A549 (cell line): ENCODE measurements at regions not wholly inside any gene's neighbourhood (a gene's known extent, or its start where the extent isn't known, plus 50 kb on each side); places are given as distances from the start of the nearest gene placed in this dataset.

Experiments used
- ATAC-seq, 2 experiments: fragments of 200-7000 bp in 1 of 2; fragments of >200 bp in 1 of 2; cut with Nextera tagmentation in 1 of 2; cut with Tn5 transposase in 1 of 2; 3 replicates each; pipeline versions ENCODE4 v1.8.0 to v1.9.1; 2018 to 2020; ENCODE audit warnings: mild to moderate bottlenecking in 1 of 2, moderate library complexity in 1 of 2
- CTCF ChIA-PET: fragments of 300-600 bp; sonication (Branson Sonifier 250); formaldehyde crosslinking; extraction: SDS; loops from one replicate; lab custom pipeline; 2021; ENCODE audit warnings: antibody characterized with exemption, inconsistent platforms; lab: Yijun Ruan, JAX
- POLR2A ChIA-PET: fragments of 350-600 bp; formaldehyde crosslinking; extraction: SDS; loops from one replicate; lab custom pipeline; 2021; ENCODE audit warnings: antibody characterized with exemption, inconsistent platforms; lab: Yijun Ruan, JAX
- DNase-seq, 2 experiments: peaks; one replicate each; pipeline versions ENCODE4 v3.0.0 to v3.0.0-alpha.2; 2011 to 2016; ENCODE audit warnings: low read depth in 1 of 2, low spot score in 1 of 2
- FAIRE-seq: peaks from 2 replicates; lab custom pipeline; 2011; peaks lifted over from hg19 to GRCh38; lab: Jason Lieb, UNC
- H3K27ac ChIP-seq, 2 experiments: fragments of >200 bp; sonication (Bioruptor Twin); formaldehyde crosslinking; 3 replicates each; pipeline ENCODE4 v1.5.1; 2016 to 2017
- H3K4me1 ChIP-seq: fragments of >200 bp; sonication (Bioruptor Twin); formaldehyde crosslinking; 3 replicates; pipeline ENCODE4 v1.6.1; 2016
- H3K4me2 ChIP-seq: fragments of >200 bp; sonication (Bioruptor Twin); formaldehyde crosslinking; 3 replicates; pipeline ENCODE4 v1.6.1; 2016
- H3K4me3 ChIP-seq: fragments of >200 bp; sonication (Bioruptor Twin); formaldehyde crosslinking; 3 replicates; pipeline ENCODE4 v1.5.1; 2016
- H3K9me3 ChIP-seq: fragments of >200 bp; sonication (Bioruptor Twin); formaldehyde crosslinking; 3 replicates; pipeline ENCODE4 v1.6.1; 2016
- BHLHE40 ChIP-seq: IDR thresholded peaks from 2 replicates; pipeline ENCODE4 v1.6.1; 2012; ENCODE audit warnings: low read depth, low read length, inconsistent platforms
- CBX2 ChIP-seq: fragments of 200-600 bp; sonication (generic); IDR thresholded peaks from 2 replicates; pipeline ENCODE4 v1.6.1; 2016; ENCODE audit warnings: low read depth, mild to moderate bottlenecking, borderline replicate concordance
- EHMT2 ChIP-seq: fragments of 200-600 bp; sonication (generic); IDR thresholded peaks from 2 replicates; pipeline ENCODE4 v1.6.1; 2016; ENCODE audit warnings: antibody characterized with exemption, low read depth, mild to moderate bottlenecking, moderate library complexity
- ESRRA ChIP-seq: fragments of 150-350 bp; IDR thresholded peaks from 2 replicates; pipeline ENCODE4 v1.6.1; 2014; ENCODE audit warnings: mild to moderate bottlenecking, low read length, borderline replicate concordance
- FOSB ChIP-seq: fragments of 250-450 bp; sonication (Bioruptor Pico); IDR thresholded peaks from 2 replicates; pipeline ENCODE4 v1.5.0; 2020; ENCODE audit warnings: mild to moderate bottlenecking, moderate library complexity
- HEYL ChIP-seq: fragments of 250-450 bp; sonication (Bioruptor Pico); IDR thresholded peaks from 2 replicates; pipeline ENCODE4 v1.8.0; 2021; ENCODE audit warnings: mild to moderate bottlenecking, moderate library complexity
- HOXB13 ChIP-seq: fragments of 250-450 bp; sonication (Bioruptor Pico); IDR thresholded peaks from 2 replicates; pipeline ENCODE4 v1.5.0; 2020; ENCODE audit warnings: low read depth, mild to moderate bottlenecking, moderate library complexity
- HOXB5 ChIP-seq: fragments of 250-450 bp; sonication (Bioruptor Pico); IDR thresholded peaks from 2 replicates; pipeline ENCODE4 v1.5.0; 2020; ENCODE audit warnings: mild to moderate bottlenecking, moderate library complexity
- JUN ChIP-seq, 2 experiments: fragments of >200 bp; sonication (Bioruptor Twin); formaldehyde crosslinking; IDR thresholded peaks; 2 replicates in 1 of 2; 3 replicates in 1 of 2; pipeline ENCODE4 v1.6.1; 2016 to 2017
- KDM1A ChIP-seq: fragments of 200-600 bp; sonication (generic); IDR thresholded peaks from 2 replicates; pipeline ENCODE4 v1.6.1; 2016; ENCODE audit warnings: low read depth, mild to moderate bottlenecking
- NPAS2 ChIP-seq: fragments of 250-450 bp; sonication (Bioruptor Pico); IDR thresholded peaks from 2 replicates; pipeline ENCODE4 v1.8.0; 2022; ENCODE audit warnings: mild to moderate bottlenecking, moderate library complexity, borderline replicate concordance
- RFX5 ChIP-seq: fragments of 450-650 bp; IDR thresholded peaks from 2 replicates; pipeline ENCODE4 v1.7.1; 2014; ENCODE audit warnings: antibody characterized with exemption, mild to moderate bottlenecking, moderate library complexity
- TP53 ChIP-seq: fragments of 250-450 bp; sonication (Bioruptor Pico); IDR thresholded peaks from 2 replicates; pipeline ENCODE4 v1.5.0; 2021; ENCODE audit warnings: mild to moderate bottlenecking, moderate library complexity
- ZFP36 ChIP-seq: fragments of 450-650 bp; IDR thresholded peaks from 2 replicates; pipeline ENCODE4 v1.6.1; 2014; ENCODE audit warnings: borderline replicate concordance; ENCODE audit not compliant: partially characterized antibody
- ZNF302 ChIP-seq: fragments of 250-450 bp; sonication (Bioruptor Pico); IDR thresholded peaks from 2 replicates; pipeline ENCODE4 v1.9.0; 2021; ENCODE audit warnings: inconsistent platforms, mild to moderate bottlenecking, moderate library complexity
- WGBS: methylation state at CpG from one replicate; pipeline ENCODE4 v1.1.6; 2017; ENCODE audit errors: missing lambda C conversion rate; 5-methylcytosine and 5-hydroxymethylcytosine counted together
- TF ChIP-seq, protein P1 (sequence below): fragments of 200-600 bp; sonication (generic); IDR thresholded peaks from 2 replicates; pipeline ENCODE4 v1.6.1; 2016; ENCODE audit warnings: antibody characterized with exemption, mild to moderate bottlenecking, moderate library complexity
- TF ChIP-seq, protein P2 (sequence below): IDR thresholded peaks from 2 replicates; pipeline ENCODE4 v1.6.1; 2012
- TF ChIP-seq, protein P3 (sequence below): fragments of >200 bp; sonication (Bioruptor Twin); formaldehyde crosslinking; IDR thresholded peaks from 3 replicates; pipeline ENCODE4 v1.5.1; 2016
- TF ChIP-seq, protein P4 (sequence below): fragments of 250-450 bp; sonication (Bioruptor Pico); IDR thresholded peaks from 2 replicates; pipeline ENCODE4 v1.5.0; 2020; ENCODE audit warnings: low read depth, mild to moderate bottlenecking, moderate library complexity
- TF ChIP-seq, protein P5 (sequence below): IDR thresholded peaks from 2 replicates; pipeline ENCODE4 v1.6.1; 2012

DNA sequence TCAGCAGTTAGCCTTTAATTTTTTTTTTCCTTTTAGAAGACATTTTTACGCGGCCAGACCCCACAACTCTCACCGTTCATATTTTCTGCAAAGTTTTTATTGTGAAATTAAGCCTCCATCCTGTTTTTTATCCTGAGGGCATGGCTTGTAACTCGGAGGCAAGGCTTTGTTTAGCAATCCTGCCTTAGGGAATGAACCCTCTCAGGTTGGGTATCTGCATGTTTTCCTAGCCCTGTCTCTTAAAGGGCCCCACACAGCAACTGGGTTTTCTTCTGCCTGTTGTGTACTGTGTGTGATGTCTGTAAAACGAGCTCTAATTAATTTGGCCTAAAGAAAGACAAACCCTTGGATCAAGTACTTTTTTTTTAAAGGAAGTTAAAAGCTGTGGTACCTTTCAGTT, 130.2 kb upstream of the COBL start (continued):
- TF ChIP-seq, protein P1, sequence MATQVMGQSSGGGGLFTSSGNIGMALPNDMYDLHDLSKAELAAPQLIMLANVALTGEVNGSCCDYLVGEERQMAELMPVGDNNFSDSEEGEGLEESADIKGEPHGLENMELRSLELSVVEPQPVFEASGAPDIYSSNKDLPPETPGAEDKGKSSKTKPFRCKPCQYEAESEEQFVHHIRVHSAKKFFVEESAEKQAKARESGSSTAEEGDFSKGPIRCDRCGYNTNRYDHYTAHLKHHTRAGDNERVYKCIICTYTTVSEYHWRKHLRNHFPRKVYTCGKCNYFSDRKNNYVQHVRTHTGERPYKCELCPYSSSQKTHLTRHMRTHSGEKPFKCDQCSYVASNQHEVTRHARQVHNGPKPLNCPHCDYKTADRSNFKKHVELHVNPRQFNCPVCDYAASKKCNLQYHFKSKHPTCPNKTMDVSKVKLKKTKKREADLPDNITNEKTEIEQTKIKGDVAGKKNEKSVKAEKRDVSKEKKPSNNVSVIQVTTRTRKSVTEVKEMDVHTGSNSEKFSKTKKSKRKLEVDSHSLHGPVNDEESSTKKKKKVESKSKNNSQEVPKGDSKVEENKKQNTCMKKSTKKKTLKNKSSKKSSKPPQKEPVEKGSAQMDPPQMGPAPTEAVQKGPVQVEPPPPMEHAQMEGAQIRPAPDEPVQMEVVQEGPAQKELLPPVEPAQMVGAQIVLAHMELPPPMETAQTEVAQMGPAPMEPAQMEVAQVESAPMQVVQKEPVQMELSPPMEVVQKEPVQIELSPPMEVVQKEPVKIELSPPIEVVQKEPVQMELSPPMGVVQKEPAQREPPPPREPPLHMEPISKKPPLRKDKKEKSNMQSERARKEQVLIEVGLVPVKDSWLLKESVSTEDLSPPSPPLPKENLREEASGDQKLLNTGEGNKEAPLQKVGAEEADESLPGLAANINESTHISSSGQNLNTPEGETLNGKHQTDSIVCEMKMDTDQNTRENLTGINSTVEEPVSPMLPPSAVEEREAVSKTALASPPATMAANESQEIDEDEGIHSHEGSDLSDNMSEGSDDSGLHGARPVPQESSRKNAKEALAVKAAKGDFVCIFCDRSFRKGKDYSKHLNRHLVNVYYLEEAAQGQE = no peak
- TF ChIP-seq, all 56 proteins: peak for 0

DNA sequence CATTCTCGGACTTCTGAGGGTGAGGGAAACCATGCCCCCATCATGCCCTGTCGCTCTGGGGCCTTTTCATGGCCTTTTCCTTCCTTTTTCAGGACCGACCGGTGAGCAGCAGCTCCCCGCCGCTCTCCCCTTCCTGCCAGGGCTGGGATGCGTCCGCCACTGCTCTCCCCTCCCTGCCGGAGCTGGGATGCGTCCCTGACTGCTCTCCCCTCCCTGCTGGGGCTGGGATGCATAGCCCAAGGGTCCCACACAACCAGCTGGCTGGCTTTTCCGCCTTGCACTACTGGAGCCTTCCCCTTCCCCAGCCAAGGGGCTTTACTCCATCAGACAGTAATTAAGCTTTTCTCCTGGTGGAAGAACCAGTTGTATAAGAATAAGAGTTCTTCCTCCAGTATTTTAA, 129.7 kb upstream of the COBL start:
- no peak overlapping the region for H3K4me3 ChIP-seq
- H3K4me2 ChIP-seq = no peak overlapping the region
- FAIRE-seq = no peak
- WGBS = 44% methylated on average over 11 of the region's 11 CpGs
- TF ChIP-seq KDM1A (no peak), TP53 (CRISPR knock-in tag) (no peak), HOXB13 (CRISPR knock-in tag) (no peak), RFX5 (no peak), JUN (IDR thresholded peaks at IDR 0.05) (no peak), ZFP36 (no peak)
- TF ChIP-seq, protein P2, sequence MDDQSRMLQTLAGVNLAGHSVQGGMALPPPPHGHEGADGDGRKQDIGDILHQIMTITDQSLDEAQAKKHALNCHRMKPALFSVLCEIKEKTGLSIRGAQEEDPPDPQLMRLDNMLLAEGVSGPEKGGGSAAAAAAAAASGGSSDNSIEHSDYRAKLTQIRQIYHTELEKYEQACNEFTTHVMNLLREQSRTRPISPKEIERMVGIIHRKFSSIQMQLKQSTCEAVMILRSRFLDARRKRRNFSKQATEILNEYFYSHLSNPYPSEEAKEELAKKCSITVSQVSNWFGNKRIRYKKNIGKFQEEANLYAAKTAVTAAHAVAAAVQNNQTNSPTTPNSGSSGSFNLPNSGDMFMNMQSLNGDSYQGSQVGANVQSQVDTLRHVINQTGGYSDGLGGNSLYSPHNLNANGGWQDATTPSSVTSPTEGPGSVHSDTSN = no peak
- TF ChIP-seq, protein P3, sequence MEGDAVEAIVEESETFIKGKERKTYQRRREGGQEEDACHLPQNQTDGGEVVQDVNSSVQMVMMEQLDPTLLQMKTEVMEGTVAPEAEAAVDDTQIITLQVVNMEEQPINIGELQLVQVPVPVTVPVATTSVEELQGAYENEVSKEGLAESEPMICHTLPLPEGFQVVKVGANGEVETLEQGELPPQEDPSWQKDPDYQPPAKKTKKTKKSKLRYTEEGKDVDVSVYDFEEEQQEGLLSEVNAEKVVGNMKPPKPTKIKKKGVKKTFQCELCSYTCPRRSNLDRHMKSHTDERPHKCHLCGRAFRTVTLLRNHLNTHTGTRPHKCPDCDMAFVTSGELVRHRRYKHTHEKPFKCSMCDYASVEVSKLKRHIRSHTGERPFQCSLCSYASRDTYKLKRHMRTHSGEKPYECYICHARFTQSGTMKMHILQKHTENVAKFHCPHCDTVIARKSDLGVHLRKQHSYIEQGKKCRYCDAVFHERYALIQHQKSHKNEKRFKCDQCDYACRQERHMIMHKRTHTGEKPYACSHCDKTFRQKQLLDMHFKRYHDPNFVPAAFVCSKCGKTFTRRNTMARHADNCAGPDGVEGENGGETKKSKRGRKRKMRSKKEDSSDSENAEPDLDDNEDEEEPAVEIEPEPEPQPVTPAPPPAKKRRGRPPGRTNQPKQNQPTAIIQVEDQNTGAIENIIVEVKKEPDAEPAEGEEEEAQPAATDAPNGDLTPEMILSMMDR = no peak
- TF ChIP-seq, protein P4, sequence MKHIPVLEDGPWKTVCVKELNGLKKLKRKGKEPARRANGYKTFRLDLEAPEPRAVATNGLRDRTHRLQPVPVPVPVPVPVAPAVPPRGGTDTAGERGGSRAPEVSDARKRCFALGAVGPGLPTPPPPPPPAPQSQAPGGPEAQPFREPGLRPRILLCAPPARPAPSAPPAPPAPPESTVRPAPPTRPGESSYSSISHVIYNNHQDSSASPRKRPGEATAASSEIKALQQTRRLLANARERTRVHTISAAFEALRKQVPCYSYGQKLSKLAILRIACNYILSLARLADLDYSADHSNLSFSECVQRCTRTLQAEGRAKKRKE (CRISPR knock-in tag) = no peak
- H3K9me3 ChIP-seq = no peaks in the 10 kb centered on the region; the same call in 2 of the 3 replicates
- H3K27ac ChIP-seq = no peak overlapping the region
- ChIA-PET CTCF (no interaction called here), POLR2A (no interaction called here)
- ATAC-seq = no peak
- DNase-seq = no peak
- no peaks in the 10 kb centered on the region for H3K4me1 ChIP-seq

DNA sequence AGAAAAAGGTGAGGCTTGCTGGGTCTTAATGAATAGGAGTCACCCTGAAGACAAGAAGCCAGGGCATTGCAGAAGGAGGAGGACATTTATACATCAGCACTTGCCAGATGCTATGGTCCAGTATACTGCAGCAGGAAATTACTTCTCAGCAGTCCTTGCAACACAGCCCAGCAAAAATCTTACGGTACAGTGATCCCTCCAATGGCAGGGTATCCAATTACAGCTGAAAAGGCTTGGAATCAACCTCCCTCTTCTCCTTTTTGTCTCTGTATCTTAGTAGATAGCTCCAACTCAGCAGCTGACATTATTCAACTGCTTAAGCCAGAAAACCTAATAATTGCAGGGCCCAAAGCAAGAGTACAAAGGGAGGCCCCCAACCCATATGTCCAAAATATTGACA, 128.3 kb upstream of the COBL start:
- no peaks in the 10 kb centered on the region for H3K4me1 ChIP-seq
- ATAC-seq = no peak
- no peak for FAIRE-seq
- no peak overlapping the region for H3K4me2 ChIP-seq
- WGBS = 29% methylated on average over 1 of the region's 1 CpG
- TF ChIP-seq, protein P5, sequence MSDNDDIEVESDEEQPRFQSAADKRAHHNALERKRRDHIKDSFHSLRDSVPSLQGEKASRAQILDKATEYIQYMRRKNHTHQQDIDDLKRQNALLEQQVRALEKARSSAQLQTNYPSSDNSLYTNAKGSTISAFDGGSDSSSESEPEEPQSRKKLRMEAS = no peak
- no peak for TF ChIP-seq NPAS2 (CRISPR knock-in tag)
- TF ChIP-seq, protein P4 (CRISPR knock-in tag) = no peak
- no peak for TF ChIP-seq EHMT2
- no peak for TF ChIP-seq HEYL (CRISPR knock-in tag)
- TF ChIP-seq BHLHE40 = no peak
- TF ChIP-seq HOXB13 (CRISPR knock-in tag) = no peak
- no peak for TF ChIP-seq ESRRA
- no peak for TF ChIP-seq ZNF302 (CRISPR knock-in tag)
- no peak for TF ChIP-seq RFX5
- TF ChIP-seq, protein P1 = no peak
- no peak for TF ChIP-seq HOXB5
- TF ChIP-seq KDM1A = no peak
- no peak for TF ChIP-seq CBX2
- TF ChIP-seq FOSB (CRISPR knock-in tag) = no peak
- CTCF ChIA-PET = interaction anchor here (0.9 kb wide), 1 partner anchor 14 kb away, joined by 3 read pairs; no protein-coding TSS in a partner anchor
- H3K27ac ChIP-seq = no peak overlapping the region
- no peaks in the 10 kb centered on the region; the same call in 2 of the 3 replicates for H3K9me3 ChIP-seq
- POLR2A ChIA-PET = no interaction called here
- H3K4me3 ChIP-seq = no peak overlapping the region
- no peak for DNase-seq
